ENCODE measurements at regions not wholly inside any gene's neighbourhood (a gene's known extent, or its start where the extent isn't known, plus 50 kb on each side); places are given as distances from the start of the nearest gene placed in this dataset.

DNA sequence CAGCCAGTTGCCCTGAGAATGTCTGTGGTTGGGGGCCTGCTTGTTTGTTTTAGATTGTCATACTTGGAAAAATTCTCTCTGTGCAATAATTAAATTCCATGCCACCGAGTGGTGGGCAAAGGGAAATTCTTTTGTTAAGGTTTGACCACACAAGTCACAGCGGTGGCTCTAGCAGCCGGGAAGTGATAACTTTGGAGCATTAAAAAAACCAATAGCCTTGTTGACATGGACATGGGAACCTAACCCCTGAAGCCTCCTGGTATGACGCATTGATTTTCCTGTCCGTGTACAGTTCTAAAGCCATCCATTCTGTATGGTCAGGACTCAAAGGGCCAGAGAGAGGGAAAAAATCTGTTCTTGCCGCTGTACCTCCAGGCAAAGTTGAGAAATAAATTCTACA lies 384.9 kb upstream of the ZNF507 start:
- no peak for DNase-seq

DNA sequence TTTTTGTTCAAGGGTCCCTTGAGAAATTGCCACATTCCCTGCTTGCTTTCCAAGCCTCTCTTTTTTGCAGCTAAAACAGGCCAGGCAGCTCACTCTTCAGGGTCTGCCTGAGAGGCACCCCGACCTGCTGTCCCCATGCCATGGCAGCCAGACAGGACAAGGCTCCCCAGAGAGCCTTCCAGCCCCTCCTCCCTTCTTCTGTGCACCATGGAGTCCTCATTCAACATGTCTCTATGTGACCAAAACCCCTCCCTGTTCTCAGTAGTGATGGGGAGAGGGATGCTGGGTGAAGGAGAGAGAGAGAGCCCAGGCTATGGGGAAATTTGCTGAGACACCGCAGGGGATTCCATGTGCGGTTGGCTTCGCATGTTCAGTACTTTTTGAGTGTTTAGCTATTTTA lies 384.2 kb upstream of the ZNF507 start:
- no peak for DNase-seq

DNA sequence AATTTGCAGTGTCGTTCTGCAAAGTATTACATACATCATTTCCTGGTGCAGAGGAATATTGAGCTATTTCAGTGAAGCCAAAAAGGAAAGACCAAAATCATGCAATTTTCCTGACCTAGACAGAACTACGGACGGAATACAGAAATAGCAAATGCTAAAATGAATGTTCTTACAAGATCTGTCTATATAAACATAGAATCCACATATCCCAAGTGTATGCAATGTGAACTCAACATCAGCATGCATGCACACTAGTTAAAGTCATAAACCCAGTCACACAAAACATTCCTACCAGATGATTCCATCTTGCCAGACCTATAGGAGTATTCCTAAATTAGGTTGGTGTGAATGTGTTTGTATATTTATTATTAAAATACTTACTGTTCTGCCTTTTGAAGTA lies 383.7 kb upstream of the ZNF507 start:
- DNase-seq: no peak

DNA sequence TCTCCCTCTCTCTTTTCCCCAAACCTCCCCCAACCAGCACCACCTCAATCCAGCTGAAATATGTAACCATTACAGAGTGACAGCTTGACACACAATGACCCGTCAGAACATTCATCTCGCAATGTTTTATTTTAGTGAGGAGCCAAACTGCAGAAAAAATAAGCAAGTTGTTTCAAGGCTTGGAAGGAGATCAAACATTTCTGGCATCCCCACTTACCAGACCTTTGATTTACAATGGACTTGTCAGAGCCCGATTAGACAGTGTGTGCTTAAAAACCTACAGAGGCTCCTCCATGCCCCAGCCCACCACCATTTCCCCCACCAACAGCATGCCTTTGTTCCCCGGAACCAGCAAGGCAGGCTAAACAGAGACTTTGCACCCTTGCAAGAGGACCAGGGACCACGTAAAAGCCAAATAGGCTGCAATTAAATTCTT lies 382.8 kb upstream of the ZNF507 start:
- DNase-seq: no peak

DNA sequence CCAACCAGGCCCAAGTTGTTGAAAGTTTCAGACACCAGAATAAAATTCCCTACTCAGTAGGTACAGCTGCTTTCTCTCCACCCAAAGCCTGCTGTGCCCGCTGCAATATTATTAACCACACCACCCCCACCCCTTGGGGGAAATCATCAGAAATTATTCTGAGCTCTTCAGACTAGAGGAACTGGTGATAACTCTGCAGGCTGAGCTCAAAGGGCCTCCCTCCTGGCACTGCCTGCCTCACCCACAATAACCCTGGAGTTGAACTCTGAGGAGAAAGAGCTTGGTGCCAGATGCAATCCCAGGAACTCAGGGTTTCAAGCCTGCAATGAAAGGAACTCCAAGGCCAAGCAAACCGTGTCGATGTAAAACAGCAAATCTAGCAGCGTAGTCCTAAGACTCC lies 381.7 kb upstream of the ZNF507 start:
- no peak for DNase-seq

DNA sequence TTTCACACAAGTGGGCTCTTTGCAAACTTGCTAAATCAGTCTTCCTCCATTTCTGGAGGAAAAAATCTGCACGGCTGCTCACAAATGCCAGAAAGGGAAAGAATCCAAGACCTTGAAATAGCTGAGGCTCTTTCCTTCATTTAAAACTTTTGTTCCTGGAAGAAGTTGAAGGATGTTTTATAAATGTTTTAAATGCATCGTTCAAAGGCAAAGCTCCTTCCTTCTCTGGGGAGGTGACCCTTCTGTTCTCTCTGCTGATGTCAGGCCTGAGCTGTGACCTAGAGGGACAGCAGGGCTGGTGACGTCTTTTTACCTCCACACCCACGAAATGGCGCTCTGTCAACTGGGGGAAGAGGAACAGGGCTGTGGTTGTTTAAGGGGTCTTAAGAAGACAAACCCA lies 376.4 kb upstream of the ZNF507 start:
- no peak for DNase-seq

DNA sequence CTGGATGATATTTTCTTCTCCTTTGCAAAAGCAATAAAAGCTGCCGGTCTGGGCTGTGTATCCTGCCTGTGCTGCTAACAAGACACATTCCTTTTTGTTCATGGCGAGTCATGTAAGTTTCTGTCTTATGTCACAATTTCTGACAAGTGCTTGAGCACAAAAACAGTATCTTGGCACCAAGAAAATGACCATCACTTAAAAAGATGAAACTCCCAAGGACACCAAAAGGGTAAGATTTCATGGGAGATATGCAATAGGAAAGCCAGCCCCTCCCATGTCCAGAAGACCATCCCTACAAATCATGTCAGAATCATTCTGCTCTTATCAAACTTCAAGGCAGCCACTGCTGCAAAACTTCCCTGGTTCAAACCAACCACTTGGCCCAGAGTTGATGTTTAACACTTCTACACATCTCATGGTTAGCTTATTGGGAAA lies 375.4 kb upstream of the ZNF507 start:
- DNase-seq: no peak

DNA sequence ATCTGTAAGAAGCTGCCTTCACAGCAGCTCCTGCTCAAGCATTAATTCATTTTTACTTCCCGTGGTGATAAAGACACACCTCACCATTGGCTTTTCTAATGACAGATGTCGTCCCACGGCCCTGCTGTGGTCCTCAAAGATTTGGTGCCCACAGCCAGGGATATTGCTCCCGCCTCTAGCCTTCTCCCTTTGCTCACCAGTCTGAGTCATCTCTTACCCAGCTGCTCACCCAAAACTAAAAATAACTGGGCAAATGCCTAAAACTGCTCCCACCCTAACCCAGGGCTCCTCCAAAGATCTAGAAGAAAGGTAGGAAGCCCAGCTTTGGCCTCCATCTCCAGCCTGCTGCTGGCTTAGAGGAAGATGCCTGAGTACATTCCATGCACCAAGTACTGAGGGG lies 371.1 kb upstream of the ZNF507 start:
- DNase-seq: no peak

DNA sequence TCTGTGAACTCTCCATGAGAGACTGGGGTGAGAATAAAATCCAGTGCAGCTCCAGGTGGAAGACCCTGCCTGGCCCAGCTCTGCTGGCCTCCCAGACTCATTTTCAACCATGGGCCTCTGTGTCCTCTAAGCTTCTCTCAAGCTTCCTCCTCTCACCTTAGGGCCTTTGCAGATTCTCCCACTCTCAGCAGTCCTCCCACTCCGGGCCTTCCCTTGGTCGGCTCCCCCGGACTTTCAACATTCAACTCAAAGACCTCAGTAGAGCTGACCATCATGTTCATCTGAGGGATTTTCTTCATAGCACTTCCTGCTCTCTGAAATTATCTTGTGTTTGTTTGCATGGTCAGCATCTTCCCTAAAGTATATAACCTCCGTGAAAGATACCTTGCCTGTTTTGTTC lies 370.5 kb upstream of the ZNF507 start:
- no peak for DNase-seq

DNA sequence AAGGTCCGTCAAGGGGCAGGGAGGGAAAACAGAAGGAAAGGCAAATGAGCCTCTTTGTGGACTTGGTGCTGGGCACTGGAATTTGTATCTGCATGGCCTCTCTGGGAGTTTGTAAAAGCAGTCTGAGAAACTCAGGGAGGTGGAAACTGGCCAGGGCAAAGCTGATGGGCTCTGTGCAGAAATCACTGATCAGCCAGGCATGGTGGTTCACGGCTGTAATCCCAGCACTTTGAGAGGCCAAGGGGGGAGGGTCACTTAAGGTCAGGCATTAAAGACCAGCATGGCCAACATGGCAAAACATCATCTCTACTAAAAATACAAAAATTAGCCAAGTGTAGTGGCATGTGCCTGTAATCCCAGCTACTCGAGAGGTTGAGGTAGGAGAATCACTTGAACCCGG lies 369.9 kb upstream of the ZNF507 start:
- DNase-seq: no peak

DNA sequence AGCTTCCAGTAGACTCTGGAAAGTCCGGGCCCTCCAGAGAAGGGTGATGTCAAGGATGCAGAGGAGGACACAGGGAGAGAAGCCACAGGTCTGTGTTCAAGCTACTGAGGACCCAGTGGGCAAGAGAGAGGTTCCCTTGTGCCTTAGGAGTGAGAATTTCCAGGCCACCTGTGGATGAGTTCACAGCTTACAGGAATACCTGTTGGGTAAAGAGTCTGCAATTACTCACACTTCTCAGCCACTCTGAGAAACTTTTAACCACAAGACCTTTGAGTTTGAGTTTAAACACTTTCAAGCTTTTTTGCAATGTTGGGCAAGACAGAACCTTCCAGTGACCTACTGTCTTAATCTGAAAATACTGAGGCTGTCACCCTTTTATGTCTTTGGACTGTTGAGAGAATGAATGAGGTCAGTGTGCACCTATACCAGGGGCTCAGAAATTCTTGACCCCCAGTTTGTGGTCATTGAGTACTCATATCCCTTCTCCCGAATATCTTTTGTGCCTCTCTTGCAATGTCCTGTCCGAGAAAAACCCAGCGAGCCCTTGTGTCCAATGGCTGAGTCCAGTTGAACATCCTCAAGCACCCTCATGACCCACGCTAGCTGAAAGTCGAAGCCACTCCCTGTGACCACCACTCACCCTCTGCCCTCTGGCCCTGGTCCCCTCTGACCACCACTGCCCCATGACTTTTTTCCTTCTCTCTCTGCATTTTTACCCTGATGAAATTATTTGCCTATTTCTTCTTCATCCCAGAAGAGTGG lies 368.5 kb upstream of the ZNF507 start:
- no peak for DNase-seq

DNA sequence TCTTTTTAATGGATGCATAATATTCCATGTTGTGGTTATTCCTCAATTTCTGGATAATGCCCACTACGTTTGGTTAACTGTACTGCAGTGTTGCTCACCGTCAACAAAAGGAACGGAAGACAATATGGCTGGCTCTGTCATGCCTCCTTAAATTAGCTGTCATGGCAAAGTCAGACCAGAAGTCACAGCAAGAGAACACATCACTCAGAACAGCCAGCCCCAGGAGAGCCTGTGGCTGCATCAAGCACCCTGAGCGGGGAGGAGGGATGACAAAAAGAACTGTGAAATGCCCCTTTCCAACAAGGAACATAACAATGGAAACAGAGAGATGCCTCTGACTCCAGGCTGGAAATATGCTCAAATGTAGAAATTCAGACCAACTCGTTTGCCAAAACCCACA lies 366.0 kb upstream of the ZNF507 start:
- no peak for DNase-seq

DNA sequence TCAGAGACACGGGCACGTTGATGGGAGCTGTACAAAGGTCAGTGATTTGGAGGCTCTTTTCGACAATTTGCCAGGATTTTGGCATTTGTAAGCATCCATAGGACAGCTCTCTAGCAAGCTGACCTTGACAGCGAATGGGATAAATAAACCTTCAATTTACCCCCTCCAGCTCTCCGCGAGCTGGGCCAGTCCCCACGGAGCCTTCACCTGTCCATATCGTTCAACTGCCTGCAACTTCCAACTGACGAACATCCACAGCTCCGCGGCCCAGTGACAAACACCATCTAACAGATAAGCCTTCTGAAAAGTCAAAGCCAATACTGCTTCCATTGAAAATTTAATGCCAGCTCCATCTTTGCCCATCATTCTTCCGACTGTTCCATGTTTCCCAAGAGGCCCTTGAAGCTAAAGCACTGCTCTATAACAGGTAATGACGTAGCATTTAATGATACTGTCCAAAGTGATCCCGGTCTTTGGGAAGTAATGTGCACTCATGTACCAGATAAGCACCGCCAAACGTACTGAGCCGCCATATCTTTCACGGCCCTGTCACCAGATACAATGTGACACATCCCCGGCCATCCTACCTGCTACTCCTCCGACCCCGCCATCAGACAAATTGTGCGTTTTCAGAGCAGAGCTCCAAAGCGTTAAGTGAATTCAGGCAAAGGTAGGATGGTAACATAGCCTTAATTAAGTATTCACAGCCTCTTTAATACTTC lies 365.3 kb upstream of the ZNF507 start:
- no peak for DNase-seq

DNA sequence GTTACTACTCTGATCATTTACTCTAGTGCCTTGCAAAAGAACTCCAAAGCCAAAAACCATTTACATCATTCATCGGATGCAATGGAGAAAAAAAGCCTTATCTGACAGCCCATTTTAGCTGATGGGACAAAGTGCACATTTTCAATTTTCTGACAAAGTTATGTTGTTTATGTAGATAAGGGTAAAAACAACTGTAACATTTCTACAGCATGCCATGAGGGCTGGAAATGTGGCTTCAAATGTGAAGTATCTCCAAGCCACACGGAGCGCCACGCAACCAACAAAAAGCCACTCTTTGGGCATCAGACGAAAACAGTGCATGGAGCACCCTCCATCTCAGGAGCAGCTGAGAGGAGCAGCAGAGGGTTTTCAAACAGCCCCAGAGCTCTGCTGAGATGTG lies 364.6 kb upstream of the ZNF507 start:
- DNase-seq: no peak

DNA sequence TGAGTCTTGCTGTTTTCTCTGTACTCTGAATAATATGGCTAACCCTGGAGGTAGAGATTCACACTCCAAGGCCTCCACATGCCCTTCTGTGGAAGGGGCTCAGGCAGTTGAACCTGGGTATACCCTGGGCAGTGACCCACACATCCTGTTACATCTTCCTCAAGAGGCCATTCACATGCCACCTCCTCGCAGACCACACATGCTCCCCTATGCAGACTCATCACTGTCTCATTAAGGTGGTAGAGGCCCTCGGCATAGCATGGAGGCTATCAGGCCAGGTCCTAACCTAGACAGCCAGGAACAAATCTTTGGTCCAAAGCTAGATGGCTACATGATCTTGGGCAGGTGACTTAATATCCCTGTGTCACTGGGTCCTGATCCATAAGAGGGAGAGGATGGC lies 363.9 kb upstream of the ZNF507 start:
- DNase-seq: no peak

DNA sequence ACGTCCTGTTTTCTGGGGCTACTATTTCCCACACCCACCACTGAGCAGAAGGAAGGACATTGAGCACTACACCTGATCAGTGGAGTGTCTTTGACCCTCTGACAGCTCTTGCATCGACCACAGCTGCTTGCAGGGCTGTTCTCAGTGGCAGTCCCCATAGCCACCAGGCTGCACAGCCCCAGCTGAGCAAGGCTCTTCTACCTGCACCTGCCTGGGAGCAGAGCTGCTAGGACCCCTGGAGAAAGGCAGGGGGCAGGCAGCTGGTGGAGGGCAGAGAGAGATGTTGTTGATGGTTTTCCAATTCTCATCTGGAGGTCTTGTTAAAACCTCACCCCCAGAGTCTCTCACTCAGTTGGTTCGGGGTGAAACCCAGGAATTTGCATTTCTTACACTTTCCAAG lies 361.8 kb upstream of the ZNF507 start:
- no peak for DNase-seq

DNA sequence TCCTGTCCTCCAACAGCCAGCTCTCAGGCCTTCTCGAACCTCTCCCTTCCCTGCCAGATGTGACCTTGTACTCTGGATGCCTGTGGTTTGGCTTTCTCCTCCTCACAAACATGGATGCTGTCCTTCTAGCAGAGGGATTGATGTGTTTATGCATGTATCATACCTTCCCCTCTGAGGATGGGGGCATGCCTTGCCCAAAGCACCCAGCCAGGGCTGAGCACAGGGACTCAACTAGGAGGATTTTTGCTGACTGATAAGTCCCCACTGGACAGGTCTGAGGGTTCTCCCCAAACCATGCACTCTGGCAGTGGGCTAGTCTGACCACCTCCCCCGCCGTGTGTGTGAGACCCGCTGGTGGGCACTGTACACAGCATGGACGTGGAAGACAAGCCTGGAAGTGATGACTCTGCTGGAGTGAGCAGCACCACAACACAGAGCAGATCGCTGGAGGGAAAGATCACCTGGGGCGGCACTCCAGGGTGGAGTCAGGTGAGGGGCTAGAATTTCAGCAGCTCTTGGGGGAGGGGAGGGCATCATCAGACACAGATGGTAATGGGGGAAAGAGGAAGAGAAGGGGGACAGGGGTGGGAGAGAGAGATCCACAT lies 360.3 kb upstream of the ZNF507 start:
- no peak for DNase-seq

DNA sequence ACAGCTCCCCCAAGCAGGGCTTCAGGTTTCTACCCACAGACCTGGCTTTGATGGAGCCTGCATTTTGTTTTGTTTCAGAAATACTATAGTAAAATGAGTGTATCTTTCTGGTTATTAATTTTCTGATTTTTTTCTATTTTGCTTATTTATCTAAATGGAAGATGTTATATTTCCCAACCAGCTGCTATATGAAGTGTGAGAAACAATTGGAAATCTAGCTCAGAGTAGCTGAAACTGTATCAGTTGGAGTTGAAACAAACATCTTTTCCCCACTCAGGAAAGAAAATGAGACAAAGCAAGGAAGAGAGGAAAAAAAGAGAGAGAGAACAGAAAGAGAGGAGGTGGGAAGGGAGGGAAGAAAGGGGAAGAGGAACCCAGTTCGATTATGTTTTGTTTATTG lies 358.5 kb upstream of the ZNF507 start:
- DNase-seq: no peak

DNA sequence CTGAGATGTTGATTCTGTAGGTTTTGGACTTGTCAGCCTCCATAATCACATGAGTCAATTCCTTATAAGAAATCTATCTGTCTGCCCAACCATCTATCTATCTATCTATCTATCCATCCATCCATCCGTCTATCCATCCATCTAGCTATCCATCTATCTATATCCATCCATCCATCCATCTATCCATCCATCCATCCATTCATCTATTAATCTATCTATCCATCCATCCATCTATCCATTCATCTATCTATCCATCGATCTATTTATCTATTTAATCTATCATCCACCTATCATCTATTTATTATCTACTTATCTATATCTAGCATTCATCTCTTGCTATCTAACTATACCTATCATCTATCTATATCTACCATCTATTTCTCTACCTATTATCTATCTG lies 357.2 kb upstream of the ZNF507 start:
- DNase-seq: no peak

DNA sequence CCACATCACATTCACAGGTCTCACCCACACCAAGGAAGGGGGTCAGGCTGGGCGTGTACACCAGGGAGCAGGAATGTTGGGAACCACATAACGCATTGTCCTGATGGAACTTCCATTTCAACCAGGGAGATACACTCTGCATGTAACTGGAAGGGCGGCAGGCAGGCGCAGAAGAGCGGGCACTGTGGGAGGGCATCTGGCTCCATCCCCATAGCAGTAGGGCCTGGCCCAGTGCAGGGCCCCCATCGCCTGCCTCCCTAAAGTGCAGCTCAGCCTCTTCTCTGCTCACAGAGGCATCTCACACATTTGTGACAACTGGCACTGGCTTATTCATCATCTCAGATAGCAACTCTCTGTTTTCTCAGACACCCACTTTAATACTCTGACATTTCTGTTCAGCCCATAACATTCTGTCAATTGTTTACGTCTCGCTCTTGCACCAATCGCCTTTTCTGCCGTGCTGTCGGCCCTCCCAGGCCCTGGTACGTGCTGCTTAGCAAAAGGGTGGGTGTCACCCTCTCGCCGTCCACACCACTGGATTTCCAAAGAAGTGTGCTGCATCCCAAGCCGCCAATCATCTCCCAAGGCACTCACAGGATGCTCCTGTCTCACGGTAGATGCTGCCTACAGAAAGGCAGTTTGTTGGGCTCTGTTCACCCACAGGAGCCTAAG lies 353.3 kb upstream of the ZNF507 start:
- DNase-seq: no peak

DNA sequence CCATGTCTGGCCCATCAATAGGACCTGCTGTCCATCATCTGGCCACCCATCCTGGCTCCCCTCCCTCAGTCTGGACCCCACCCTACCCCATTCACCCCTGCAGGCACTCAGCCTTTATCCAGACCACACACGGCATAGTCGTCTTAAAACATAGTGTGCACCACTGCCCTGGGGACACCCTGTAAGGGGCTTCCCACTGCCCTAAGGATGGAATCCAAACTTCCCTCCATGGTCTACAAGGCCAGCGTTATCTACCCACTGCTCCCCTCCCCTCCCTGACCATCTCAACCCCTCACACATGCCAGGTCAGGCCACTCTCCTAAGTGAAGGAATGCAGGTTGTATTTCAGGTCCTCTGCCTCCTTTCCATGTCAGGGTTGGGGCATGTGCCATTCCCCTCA lies 352.7 kb upstream of the ZNF507 start:
- DNase-seq: no peak

DNA sequence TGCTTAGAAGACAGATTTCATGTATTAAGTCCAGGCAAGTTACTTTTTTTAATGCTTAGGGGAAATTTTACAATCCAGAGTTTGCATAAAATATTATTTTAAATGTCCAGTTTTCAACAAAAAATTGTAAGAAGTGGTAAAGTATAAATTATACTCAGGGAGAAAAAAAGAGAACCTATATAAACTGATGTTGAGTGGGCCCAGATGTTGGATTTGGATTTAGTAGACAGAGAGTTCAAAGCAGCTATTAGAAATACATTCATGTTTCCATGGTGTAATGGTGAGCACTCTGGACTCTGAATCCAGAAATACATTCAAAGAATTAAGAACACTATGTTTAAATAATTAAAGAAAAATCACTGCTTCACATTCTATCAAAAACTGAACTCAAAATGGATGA lies 349.9 kb upstream of the ZNF507 start:
- DNase-seq: no peak

DNA sequence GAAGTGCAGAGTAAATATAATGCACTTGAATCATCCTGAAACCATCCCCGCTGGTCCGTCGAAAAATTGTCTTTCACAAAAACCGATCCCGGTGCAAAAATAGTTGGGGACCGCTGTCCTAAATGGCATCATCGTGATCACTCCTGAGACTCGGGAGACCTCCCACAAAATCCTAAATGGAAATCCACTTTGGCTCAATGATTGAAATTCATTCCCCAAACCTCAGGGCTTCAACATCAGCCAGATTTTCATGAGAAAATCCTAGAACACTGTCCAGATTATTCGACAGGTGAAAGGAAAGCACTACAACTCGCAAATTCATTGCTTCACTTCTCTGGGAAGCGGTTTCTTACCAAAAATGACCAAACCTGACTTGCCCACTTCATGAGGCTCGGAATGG lies 335.3 kb upstream of the ZNF507 start:
- DNase-seq: no peak

DNA sequence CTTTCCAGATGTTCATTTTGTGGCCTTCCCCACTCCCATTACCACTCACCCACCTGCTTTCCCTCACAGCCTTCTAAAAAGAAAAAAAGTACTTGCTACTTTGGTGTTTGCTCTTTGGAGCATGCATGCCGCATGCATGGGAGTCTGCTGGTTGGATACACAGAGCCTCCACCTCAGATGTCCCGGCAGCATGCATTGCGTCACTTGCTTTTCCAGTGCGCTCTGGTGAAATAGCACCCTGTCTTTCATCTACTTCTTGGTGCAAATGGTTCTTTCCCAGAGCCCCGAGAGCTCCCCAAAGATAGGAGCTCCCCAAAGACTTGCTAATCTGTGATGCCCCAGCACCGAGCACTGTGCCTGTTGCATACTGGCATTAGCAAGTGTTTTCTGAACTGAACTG lies 333.2 kb upstream of the ZNF507 start:
- no peak for DNase-seq
